SIG-M5 treated with dmso at 0.1 percent for 504 hours (cell line): ENCODE measurements at regions not wholly inside any gene's neighbourhood (a gene's known extent, or its start where the extent isn't known, plus 50 kb on each side); places are given as distances from the start of the nearest gene placed in this dataset.
"Not testable (repeated sequence)": the region's sequence is repeated elsewhere in the genome, so short reads cannot be mapped to it uniquely, and the experiment has no call there.

ENCODE experiments used
- DNase-seq: peaks from one replicate; lab custom pipeline; 2025; ENCODE audit not compliant: unreplicated experiment; lab: John Stamatoyannopoulos, UW

GRCh38 chr3:89747541-89748278, 640.3 kb downstream of the EPHA3 start:
- DNase-seq: not testable (repeated sequence)

- DNase-seq: no peak
Measured at GRCh38 chr3:89762405-89762804, 655.0 kb downstream of the EPHA3 start.

GRCh38 chr3:89783341-89783927, 676.0 kb downstream of the EPHA3 start:
- DNase-seq: no peak

DNA sequence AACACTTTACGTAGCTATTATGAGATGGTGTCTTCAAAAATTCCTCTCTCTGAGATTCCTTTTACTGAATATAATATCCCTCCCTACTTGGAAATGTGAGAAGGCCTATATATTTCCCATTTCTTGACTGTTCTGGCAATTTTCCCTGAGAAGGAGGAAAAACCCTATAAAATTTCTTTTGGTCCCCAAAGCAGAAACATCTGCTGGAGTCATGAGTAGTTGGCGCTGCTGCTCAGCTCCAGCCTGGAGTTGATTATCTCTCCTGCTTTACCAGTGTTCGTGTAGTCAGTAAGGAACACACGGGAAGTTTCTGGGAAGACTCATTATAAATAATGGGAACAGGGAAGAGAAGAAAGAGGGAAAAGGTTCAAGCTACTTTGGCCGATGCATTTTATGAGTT, 680.1 kb downstream of the EPHA3 start:
- no peak for DNase-seq

DNA sequence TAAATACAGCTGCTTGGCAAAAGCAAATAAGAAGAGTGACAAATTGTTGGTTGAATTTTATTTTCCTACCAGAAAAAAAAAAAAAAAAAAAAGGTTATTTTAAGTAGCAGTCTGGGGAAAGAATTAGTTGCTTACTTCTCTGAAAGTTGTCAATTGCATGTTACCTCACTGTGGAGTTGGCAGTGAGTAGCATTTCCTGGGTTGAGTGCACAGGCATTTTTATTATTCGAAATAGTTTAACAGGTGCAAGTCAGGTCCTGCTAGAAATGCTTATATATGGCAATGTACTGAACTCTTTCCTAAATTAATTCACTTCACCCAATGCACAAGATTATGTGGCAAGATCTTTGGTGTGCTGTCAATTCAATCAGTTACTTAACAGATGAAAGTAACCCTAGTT, 680.6 kb downstream of the EPHA3 start:
- no peak for DNase-seq

- DNase-seq: no peak
Measured at GRCh38 chr3:89795506-89795905, 688.1 kb downstream of the EPHA3 start.

DNA sequence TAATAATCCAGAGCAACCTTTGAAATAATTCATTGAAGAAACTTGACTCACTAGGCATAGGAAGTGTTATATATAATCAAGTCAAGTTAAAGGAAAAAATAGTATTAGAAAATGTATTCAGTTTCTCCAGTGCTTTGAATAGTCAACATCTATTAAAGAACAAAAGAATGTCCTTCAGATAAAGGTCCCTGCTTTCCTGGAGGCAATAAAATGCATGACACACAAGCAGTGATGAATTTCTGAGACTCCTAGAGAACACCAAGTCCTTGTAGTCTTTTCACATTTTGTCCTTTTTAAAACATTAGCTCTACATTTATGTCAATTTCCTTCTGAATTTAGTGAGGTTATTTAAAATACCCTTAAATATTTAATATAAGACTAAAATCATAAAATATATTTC, 695.5 kb downstream of the EPHA3 start:
- no peak for DNase-seq

GRCh38 chr3:89803711-89804110, 696.3 kb downstream of the EPHA3 start:
- DNase-seq: no peak

GRCh38 chr3:89806166-89806565, 698.7 kb downstream of the EPHA3 start:
- DNase-seq: no peak

DNA sequence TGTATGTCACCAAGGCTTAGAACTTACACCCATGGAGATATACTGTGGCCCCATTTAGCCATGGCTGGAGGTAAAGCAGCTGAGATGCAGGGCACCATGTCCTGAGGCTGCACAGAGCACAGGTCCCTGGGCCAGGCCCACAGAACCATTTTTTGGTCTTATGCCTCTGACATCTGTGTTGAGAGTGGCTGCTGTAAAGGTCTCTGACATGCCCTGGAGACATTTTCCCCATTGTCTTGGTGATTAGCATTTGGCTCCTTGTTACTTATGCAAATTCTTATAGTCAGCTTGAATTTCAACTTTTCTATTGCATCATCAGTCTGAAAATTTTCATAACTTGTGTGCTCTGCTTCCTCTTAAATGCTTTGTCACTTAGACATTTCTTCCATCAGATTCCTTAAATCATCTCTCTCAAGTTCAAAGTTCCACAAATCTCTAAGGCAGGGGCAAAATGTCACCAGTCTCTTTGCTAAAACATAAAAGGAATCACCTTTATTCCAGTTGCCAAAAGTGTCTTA, 701.3 kb downstream of the EPHA3 start:
- peak; percentile 3 for DNase-seq

DNA sequence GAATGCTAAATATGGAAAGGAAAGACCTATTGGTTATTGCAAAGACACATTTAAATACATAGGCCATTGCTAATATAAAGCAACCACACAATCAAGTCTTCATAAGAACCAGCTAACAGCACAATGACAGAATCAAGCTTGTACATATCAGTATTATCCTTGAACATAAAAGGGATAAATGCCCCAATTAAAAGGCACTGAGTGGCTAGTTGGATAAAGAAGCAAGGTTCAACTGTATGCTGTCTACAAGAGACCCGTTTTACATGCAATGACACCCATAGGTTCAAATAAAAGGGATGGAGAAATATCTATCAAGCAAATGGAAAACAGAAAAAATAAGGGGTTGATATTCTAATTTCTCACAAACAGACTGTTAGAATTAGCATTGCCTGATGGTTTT, 706.1 kb downstream of the EPHA3 start:
- no peak for DNase-seq

- no peak for DNase-seq
Measured at GRCh38 chr3:89841041-89841440, 733.6 kb downstream of the EPHA3 start.

DNA sequence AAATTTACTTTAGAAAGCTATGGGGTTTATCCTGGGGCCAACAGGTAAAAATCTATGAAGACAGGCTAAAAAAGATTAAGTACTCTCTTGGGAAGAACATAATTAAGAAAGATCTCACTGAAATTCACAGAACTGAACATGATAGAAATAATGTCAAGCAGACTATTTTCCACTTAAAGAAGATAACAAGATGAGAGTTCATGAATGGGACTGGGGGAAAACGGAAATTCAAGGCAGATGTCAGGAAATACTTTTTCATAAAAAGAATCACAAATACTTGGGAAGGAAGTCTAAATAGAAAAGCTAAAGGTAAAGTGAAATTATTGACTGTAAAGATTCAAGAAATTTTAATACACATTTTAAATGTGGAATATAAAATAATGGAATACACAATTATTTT, 737.6 kb downstream of the EPHA3 start:
- DNase-seq: no peak

GRCh38 chr3:89847955-89848354, 740.5 kb downstream of the EPHA3 start:
- DNase-seq: no peak

GRCh38 chr3:89851974-89852621, 744.7 kb downstream of the EPHA3 start:
- DNase-seq: peak; percentile 10

- no peak for DNase-seq
Measured at GRCh38 chr3:89859757-89860156, 752.3 kb downstream of the EPHA3 start.

DNA sequence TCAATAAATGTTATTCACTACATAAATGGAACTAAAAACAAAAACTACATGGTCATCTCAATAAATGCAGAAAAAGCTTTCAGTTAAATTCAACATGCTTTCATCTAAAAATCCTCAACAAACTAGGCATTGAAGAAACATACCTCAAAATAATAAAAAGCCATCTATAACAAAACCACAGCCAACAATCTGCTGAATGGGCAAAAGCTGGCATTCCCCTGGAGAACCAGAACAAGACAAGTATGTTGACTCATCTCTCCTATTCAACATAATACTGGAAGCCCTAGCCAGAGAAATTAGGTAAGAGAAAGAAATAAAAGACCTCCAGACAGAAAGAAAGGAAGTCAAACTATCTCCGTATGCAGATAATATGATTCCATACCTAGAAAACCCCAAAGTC, 759.9 kb downstream of the EPHA3 start:
- no peak for DNase-seq

GRCh38 chr3:89876116-89876515, 768.7 kb downstream of the EPHA3 start:
- DNase-seq: no peak

- no peak for DNase-seq
Measured at GRCh38 chr3:89877230-89877629, 769.8 kb downstream of the EPHA3 start.

DNA sequence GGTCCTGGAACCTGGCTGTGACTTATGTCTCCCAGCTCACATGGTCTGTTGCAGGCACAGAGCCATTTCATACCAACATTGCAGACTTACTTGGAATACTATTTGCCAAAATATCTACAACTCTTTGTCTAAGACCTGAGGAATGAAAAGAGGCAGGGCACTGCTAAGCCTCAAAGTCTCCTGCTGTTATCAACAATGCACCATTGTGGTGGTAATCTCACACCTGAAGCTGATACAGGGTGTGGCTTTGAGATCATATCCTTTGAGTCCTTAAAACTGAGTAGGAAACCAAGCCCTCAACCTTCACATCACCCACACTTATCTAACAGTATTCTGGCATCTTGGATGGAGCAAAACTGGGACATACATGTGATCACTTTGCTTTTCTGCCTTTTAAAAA, 782.0 kb downstream of the EPHA3 start:
- no peak for DNase-seq

- no peak for DNase-seq
Measured at GRCh38 chr3:89908711-89909213, 801.3 kb downstream of the EPHA3 start.

DNA sequence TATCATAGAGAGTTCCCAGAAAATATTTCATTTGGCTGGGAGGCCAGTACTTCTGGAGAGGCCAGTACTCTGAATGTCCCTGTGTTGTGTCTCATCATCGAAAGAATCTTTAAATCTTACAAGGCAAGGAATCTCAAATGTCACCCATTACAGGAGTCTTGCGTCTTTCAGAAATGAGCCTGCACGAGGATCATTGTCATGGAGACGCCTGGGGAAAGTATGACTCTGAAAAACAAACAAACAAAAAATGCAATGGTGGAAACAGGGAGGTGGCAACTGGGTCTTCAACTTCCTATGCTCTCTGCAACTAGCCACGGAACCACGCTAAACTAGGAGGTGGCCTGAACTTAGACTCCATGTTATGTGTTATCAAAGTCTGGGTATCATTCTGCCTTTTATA, 804.6 kb downstream of the EPHA3 start:
- DNase-seq: no peak
